HG03139 (cell line): ENCODE measurements at regions not wholly inside any gene's neighbourhood (a gene's known extent, or its start where the extent isn't known, plus 50 kb on each side); places are given as distances from the start of the nearest gene placed in this dataset.

ENCODE experiments used
- ATAC-seq: cut with Tn5 transposase; IDR thresholded peaks from one replicate; pipeline ENCODE4 v1.9.1; 2021; ENCODE audit not compliant: unreplicated experiment

DNA sequence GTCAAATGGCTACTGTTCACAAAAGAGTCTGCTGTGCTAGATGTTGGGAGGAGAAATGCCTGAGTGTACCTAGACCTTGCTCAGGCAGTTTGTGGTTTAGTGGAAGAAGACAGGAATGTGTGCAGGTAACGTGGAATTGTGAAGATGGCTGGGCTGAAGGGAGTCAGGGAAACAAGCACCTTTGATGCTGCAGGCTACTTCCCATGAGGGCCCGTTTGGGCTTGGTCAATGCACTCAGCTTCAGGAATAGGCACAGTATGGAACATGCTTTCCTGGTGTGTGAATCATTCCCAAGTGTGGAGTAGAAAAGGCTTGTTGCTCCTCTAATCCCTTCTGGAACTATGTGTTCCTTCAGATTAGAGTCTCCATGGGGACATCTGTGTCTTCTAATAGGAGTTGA, 318.3 kb upstream of the MTNR1B start:
- no peak for ATAC-seq

DNA sequence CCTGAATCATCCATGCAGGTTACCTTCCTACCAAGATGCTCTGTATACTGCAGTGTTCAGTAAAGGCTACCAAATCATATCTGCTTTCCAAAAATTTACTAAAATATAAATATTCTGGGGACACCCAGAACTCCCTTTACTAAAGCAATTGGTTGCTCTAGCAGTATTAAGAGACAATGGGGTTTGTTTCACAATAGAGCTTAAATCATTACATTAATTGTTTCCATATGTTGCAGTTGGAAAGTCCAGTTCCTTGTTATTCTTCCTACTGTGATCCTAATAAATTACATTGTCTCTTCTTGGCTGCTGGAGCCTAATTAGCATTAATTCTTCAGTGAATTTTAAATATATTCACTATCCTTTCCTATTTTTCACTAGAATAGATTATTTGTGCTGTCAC, 316.0 kb upstream of the MTNR1B start:
- no peak for ATAC-seq

DNA sequence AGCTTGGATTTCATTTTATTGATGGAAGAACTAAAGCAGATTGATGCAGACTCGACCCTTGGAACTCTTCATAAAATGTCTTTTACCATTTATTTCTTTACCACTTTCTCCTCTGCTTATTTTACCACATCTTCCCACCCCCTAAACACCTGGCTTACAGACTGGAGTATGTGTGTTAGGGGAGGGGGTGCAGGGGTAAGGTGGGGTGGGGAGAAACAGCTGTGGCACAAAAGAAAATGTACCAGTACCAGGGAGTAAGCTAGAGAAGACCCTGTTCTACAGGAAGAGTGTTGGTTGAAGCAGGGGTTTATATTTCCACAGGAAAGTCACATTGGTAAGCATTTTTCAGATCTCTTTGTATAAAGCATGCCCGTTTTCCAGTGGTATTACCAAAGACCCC, 312.7 kb upstream of the MTNR1B start:
- no peak for ATAC-seq

DNA sequence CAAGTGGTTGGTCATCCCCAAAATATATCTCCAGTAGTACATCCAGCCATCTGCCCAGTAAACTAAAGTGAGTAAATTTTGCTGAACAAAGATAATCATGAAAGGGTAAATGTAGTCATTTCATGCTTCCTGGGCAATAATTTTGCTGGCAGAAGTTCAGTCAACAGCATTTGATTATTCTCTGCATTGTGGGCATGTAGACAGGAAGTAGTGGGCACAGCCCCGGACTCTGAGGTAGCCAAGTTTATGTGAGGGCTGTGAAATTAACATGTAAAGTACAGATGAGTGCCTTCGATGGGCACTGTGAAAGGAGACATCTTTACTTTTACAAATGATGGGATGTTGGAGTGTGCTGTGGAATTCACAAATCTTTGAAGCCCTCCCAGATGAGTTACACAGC, 312.2 kb upstream of the MTNR1B start:
- no peak for ATAC-seq

DNA sequence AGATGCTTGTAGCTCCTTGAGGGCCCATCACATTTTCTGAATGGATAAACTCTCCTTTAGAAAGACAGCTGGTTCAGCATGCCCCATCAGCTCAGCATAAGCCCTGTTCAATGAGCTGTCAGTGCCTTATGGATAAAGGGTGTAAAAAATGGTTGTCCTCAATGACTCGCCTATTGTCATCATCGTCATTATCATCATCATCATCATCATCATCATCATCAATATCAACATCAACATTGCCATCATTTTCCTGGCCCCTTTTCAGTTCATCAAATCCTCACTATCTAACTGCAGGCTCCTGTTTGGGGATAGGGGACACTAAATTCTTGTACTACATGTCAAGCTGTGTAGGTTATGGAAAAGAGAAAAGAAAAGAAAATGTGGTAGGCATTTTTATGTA, 310.7 kb upstream of the MTNR1B start:
- no peak for ATAC-seq

DNA sequence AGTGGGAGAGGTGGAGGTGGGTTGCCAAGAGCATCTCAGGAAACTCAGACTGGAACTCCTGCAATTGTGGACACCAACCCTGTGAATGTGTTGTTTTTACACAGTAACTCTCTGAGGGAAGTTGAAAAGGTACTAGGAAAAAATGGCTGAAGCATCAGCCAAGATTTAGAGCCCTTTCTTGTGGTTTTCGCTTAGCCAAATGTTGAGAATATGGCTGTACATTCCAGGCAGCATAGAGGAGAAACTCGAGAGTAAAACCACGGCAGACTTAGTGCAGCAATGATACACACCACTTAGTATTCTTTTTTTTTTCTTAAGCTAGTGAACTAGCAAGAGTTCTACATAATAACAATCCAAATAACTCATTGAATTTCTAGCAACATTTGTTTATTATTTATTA, 309.7 kb upstream of the MTNR1B start:
- no peak for ATAC-seq

DNA sequence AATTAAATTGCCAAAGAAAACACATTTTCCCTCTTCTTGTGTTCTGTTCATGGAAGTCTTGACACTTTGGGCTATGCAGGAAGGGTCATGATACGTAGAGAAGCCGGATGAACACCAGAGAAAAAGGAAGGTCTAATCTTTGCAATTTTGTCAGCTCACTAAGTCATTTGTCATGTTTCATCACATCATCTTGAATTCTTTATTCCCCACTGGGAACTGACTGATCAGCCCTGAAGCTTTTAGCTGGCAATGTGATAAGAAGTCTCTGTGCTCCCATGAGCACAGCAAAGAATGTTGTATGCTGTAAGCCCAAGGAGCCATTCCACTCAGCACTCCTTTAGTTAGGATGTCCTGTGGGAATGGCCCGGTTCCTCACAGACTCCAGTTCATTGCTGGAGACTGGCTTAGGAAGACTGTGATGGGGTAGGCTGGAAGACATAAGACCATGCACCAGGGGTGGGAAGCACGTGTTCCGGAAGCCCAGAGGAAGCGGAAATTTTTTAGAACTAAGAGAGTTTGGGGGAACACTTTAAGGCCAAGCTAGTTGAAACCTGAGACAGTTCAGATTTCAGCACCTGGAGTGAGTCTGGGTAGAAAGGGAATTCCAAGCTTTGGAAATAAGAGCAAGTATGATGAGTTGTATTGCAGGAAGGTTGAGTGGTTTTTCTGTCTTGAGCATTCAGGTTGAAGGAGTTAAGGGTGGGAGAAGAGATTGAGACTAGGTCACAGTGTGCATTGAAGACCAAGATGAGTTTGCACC, 306.7 kb upstream of the MTNR1B start:
- ATAC-seq: no peak

DNA sequence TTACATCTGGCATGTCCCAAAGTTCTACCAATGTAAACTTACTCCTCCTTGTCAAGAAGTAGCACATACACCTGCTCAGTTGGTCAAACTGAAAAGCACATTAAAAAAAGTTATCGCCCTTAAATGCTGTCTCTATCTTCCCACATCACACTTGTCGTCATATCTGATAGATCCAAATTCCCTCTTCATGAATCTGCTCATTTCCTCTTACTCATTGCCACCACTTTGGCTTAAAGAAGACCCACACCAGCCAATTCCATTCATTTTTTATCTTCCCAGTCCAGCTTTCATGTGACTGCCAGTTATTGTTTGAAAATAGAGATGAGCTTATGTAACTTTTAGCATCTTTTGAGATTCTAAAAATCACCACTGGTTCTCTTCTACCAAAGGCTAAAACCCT, 305.9 kb upstream of the MTNR1B start:
- ATAC-seq: no peak

DNA sequence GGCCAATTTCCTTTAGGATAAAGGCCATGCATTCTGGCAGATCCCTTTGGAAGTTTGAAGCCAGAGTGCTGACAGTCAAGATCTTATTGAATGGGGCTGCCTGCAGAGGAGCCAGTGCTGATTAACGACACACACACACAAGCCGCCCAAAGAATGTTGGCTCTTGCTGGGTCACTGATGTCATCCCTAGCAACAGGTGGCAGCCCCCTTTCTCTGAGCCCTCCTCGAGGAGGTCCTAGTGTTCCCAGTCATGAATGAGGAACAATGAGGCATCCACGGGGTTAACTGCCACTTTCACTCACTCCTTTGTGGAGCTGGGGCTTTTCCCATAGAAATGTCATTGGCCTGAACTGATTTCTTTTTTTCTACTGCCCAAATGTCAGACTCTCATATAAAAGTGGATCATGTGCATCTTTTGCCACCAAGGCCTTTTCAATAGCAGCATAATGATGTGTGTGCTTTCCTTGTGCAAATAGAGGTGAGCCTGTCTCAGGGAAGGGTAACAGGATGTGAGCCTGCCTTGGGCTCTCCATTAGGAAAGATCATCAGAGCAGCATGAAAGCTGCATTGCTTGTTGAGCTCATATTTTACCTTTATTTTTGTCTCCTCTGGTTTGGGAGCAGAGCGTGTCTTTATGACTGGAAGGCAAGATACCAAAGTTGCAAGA, 301.8 kb upstream of the MTNR1B start:
- ATAC-seq: no peak

DNA sequence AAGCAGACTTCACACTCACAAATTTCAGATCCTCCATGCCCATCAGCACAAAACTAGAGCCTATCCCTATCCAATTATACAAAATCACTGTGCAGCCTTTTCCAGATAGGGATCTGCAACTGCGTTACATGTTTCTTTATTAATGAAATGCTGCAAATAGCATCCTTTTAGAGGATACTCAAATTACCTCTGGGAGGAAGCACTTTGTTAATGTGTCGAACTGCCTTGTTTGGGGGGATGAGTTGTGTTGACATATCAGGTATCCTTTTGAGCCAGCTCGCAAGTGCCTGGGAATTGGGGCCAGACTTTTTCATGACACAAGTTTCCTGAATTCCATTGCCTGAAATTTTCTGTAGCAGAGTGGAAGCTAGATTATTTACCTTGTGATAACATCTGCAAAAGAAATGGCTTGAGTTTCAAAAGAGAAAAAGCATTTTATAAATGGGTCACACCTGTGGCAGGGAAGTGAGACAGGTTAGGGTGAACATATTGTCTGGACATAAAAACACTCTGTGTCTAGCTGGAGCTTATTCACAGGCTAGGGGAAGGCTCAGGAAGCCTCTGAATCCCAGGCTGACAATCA, 299.1 kb upstream of the MTNR1B start:
- ATAC-seq: no peak

DNA sequence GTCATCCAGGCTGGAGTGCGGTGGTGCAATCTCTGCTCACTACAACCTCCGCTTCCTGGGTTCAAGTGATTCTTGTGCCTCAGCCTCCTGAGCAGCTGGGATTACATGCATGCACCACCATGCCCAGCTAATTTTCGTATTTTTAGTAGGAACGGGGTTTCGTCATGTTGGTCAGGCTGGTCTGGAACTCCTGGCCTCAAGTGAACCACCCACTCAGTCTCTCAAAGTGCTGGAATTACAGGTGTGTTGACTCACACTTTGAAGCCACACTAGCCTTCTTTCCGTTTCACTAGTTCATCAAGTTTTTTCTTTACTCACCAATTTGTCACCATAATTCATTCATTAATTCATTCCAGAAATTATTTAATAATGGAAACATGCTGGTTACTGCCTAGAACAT, 298.4 kb upstream of the MTNR1B start:
- ATAC-seq: no peak

DNA sequence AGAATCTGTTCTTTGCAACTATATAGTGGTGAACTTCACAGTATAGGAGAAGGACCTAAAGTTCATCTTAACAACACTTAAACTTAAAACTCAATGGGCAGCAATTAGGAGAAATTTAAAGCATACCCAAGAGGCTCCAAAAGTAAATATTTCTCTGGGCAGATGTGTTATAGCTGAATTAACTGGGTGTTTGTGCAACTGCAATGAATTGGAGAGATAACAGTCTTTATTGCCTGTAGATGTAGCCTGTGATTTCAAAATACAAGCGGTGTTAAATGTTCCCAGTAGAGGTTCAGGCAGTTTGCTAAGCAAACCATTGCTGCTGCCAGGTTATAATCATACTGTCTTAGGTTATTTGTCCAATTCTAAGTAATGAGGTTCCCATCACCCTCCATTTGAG, 294.1 kb upstream of the MTNR1B start:
- no peak for ATAC-seq

DNA sequence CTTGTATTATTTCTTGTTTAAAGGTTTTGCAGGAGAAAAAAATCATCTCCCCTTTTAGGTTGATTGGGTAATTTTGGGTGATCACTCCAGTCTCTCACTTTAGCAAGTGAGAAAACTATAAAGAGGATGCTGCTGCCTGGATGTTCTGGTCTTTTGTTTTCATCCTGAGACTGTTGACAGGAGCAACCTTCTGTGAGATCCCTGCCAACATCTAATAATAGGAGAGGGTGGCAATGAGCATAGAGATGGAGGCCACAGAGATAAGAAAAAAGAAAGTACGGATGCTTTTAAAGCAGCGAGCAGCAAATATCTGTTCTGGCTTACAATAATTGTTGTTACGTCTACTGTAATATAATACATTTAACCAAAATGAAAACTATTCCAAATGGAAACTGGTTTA, 293.6 kb upstream of the MTNR1B start:
- no peak for ATAC-seq

DNA sequence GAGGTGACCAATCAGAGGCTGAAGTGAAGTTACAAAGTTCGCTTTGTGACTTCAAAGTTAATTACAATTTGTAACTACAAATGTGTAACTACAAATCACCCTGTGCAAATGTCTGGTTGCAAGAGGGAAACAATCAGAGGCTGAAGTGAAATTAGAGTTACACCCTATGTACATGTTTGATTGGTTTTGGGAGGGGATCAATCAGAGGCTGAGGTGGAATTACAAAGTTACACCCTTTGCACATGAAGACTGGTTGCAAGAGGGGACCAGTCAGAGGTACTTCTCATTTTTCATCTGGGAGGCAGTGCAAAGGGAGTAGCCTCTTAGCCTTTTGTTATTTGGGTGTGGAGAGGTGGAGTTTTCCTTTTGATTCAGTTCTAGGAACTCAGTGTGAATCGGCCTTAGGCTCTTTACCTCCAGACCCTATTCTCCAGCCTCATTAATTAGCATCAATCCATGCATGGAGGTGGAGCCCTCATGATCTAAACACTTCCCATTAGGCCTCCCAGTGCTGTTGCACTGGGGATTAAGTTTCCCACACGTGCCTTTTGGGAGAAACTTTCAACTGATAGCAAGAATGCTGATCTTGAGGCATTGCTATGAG, 291.3 kb upstream of the MTNR1B start:
- no peak for ATAC-seq

DNA sequence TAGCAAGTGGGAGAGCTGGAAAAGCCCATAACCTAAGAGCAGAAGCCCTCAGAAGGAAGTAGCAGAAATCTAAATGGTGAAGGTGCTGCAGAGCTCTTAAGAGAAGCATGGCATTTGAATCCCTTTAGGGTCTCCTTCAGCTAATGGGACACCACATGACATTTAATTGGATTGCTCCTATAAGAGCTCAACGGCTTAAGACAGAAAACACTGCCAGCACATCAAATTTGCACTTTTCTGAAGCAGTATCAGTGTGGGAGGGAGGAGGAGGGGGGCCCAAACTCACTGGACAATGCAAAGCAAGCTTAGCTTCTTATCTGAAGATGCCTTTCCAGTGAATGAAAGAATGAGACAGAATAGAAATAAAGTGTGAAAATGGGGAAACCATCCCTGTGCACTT, 287.9 kb upstream of the MTNR1B start:
- no peak for ATAC-seq

DNA sequence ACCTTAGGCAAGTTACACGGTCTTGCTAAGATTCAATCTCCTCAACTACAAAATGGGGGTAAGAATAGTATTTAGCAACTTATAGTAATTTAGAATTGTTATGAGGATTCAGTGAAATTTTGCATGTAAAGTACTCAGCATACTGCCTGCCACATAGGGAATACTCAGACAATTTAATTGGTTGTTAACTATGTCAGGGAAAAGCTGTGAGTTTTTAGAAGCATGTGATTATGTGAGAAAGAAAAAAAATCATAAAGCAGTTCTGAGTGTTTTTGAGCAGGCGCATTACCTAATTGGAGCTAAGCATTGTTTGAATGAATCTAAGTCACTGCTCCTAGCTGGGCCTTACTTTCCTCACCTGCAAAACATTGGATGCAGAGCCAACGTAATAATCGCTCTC, 287.3 kb upstream of the MTNR1B start:
- no peak for ATAC-seq

DNA sequence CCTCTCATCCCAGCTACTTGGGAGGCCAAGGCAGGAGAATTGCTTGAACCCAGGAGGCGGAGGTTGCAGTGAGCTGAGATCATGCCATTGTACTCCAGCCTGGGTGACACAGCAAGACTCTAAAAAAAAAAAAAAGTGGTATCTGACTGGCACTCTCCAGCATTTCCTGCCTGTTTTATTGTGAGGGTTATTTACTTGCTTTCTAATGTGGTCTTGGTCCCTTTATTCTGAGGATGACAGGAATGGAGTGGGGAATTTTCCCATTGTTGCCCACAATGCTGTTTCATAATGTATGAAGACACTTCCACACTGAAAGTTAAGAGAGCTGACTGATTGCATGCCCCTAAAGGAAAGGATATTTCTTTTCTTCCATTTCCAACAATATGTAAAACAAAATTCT, 286.5 kb upstream of the MTNR1B start:
- no peak for ATAC-seq

DNA sequence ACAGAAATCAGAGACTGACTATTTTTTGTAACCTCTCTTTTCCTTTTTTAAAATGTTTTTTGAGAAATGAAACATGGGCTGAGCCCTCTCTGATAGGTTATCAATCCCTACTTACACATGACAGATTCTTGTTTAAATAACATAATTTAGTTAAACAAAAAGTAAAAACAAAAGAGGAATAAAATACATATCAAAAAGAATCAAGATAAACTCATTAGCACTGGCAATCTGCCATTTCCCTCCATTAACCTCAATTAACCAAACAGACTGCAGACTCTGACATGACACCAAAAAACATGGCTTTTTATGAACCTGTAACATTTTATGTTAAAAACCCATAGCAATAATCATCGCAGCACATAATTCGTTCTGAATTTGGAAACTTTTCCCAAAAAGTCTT, 284.4 kb upstream of the MTNR1B start:
- no peak for ATAC-seq

DNA sequence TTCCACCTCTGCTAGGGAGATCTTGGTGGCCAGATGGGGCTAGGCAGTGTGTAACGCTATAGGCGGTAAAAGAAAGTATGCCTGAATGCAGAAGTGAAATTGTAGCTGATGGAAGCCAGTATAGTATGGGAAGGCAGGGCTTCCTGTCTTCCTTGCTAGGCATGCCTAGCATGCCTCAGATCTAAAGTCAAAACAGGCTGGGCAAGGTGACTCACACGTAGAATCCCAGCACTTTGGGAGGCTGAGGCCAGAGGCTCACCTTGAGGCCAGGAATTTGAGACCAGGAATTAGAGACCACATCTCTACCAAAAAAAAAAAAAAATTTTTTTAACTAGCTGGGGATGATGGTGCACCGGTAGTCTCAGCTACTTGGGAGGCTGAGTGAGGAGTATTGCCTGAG, 281.7 kb upstream of the MTNR1B start:
- ATAC-seq: no peak

DNA sequence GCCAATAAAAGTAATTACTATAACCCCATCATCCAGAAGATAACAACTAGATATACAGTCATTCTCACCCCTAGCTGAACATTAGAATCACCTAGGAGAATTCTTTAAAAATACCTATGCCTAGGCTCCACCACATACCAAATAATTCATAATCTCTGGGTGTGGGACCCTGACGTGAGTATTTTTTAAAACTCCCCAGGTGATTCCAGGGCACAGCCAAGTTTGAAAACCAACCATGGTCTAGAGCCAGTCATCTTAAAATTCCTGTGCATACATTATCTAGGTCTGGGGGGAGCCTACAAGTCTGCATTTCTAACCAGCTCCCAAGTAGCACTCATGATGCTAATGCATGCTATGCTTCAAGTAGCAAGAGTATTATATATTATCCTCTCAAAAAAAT, 281.0 kb upstream of the MTNR1B start:
- ATAC-seq: no peak

DNA sequence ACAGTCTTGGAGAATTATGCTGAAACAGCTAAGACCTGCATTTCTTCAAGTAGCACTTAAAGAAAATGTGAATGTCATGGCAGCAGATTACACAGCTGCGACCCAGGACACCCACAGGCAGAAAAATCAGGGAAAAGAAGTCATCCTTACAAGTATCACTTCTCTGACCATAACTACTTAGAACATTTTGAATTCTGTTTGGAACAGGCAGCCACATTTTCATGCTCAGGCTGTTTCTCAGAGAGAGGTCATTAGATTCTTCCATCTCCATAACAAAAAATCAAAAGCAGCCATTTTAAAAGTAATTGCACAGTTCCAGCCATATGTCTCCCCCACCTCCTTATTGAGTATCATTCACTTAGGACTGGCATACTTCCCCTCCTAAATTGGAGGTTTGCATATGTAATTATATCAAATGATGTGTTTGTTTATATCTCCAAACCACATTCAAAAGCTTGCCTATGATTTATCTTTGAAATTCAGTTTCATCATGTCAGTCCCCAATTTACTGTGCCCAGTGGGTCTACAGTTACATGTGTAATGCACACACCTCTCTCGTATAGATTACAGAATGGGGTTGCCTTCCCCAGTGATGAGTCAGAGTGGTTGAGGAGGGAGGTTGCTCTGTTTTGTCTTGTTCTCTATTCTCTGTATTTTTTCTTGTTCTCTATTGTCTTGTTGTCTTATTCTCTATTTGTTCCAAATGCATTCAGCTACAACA, 276.5 kb upstream of the MTNR1B start:
- no peak for ATAC-seq

DNA sequence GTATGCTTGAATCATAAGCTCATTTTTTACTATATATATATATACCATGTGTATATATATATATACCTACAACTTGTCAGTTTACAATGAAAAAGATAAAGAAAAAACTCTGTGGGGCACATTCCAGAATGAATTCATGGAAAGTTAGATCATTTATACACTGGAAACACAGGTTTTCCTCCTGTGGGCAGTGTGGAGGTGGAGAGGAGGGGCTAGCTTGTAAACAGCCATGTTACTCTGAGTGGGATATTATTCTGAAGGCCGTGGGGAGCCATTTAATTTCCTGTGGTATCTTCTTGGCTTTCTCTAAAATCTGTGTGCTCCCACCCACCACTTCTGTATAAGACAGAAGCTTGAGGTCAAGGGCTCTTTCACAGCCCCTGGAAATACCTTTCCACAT, 273.4 kb upstream of the MTNR1B start:
- ATAC-seq: no peak
